Tibial artery (tissue), 4 donors: ENCODE measurements at regions not wholly inside any gene's neighbourhood (a gene's known extent, or its start where the extent isn't known, plus 50 kb on each side); places are given as distances from the start of the nearest gene placed in this dataset.
"Not testable (repeated sequence)": the region's sequence is repeated elsewhere in the genome, so short reads cannot be mapped to it uniquely, and the experiment has no call there.

Experiments used
- DNase-seq, 2 donors: peaks; one replicate each; pipeline ENCODE4 v3.0.0-alpha.2; 2019
- H3K27ac ChIP-seq, 2 donors: fragments of 200-600 bp; sonication (generic) in 1 of 2; 1 replicate in 1 of 2; 2 replicates in 1 of 2; pipeline ENCODE4 v1.5.1; 2018 to 2019; ENCODE audit warnings: mild to moderate bottlenecking in 1 of 2
- H3K27me3 ChIP-seq, 2 donors: fragments of 200-600 bp; sonication (generic) in 1 of 2; one replicate each; pipeline versions ENCODE4 v1.5.1 to v1.6.0; 2016 to 2019
- H3K36me3 ChIP-seq, 3 donors: fragments of 200-600 bp; sonication (generic) in 2 of 3; one replicate each; pipeline ENCODE4 v1.5.1; 2016 to 2019; ENCODE audit warnings: mild to moderate bottlenecking in 2 of 3
- H3K4me1 ChIP-seq, 4 donors: fragments of 200-600 bp; sonication (generic) in 2 of 4; 1 replicate in 3 of 4; 2 replicates in 1 of 4; pipeline ENCODE4 v1.5.1; 2016 to 2019
- H3K4me3 ChIP-seq, 2 donors: fragments of 200-600 bp; sonication (generic) in 1 of 2; 1 replicate in 1 of 2; 2 replicates in 1 of 2; pipeline ENCODE4 v1.5.1; 2018 to 2019; ENCODE audit warnings: mild to moderate bottlenecking in 2 of 2
- H3K9me3 ChIP-seq, 3 donors: fragments of 200-600 bp; sonication (generic) in 1 of 3; one replicate each; pipeline ENCODE4 v1.5.1; 2016 to 2019
- intact Hi-C: fragments of 100-400 bp; cut with DNase I; formaldehyde crosslinking; loops from one replicate; pipeline ENCODE4 v1.15.0; 2023; ENCODE audit warnings: low total_unique reads
- TF ChIP-seq, protein P1 (sequence below), 2 experiments: fragments of 200-600 bp in 1 of 2; fragments of 450-650 bp in 1 of 2; IDR thresholded peaks; one replicate each; pipeline ENCODE4 v1.5.1; 2017 to 2019; ENCODE audit warnings: antibody characterized with exemption in 2 of 2, mild to moderate bottlenecking in 1 of 2, moderate library complexity in 1 of 2

DNA sequence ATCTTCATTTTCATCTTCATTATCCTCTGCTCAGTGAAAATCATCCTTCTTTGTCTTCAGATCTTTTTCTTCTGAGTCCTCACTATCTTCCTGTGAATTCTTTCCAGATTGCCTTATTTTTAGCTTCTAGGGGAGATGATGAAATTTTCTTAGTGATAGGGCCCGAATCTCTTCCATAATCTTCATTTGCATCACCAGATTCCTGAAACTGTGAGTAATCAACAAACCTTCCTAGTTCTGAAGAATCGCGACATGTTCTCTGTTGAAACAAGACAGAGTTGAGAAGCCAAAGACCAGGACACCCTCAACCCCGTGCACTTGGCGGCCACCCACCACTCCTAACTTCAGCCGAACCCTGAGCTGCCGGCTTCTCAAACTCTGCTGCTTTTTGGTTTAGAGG, 92.8 kb upstream of the CDC42BPA start:
- Histone ChIP-seq H3K36me3 (no peaks in the 10 kb centered on the region), H3K9me3 (no peaks in the 10 kb centered on the region), H3K4me1 (peaks cover 0 to 11% (median 0%) of the 10 kb centered on the region in 4 donors), H3K4me3 (no peak overlapping the region), H3K27me3 (no peaks in the 10 kb centered on the region), H3K27ac (no peak overlapping the region)
- TF ChIP-seq, protein P1, sequence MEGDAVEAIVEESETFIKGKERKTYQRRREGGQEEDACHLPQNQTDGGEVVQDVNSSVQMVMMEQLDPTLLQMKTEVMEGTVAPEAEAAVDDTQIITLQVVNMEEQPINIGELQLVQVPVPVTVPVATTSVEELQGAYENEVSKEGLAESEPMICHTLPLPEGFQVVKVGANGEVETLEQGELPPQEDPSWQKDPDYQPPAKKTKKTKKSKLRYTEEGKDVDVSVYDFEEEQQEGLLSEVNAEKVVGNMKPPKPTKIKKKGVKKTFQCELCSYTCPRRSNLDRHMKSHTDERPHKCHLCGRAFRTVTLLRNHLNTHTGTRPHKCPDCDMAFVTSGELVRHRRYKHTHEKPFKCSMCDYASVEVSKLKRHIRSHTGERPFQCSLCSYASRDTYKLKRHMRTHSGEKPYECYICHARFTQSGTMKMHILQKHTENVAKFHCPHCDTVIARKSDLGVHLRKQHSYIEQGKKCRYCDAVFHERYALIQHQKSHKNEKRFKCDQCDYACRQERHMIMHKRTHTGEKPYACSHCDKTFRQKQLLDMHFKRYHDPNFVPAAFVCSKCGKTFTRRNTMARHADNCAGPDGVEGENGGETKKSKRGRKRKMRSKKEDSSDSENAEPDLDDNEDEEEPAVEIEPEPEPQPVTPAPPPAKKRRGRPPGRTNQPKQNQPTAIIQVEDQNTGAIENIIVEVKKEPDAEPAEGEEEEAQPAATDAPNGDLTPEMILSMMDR (IDR thresholded peaks at IDR 0.05): no peak
- DNase-seq: no peak
- intact Hi-C loops: no loop called here

DNA sequence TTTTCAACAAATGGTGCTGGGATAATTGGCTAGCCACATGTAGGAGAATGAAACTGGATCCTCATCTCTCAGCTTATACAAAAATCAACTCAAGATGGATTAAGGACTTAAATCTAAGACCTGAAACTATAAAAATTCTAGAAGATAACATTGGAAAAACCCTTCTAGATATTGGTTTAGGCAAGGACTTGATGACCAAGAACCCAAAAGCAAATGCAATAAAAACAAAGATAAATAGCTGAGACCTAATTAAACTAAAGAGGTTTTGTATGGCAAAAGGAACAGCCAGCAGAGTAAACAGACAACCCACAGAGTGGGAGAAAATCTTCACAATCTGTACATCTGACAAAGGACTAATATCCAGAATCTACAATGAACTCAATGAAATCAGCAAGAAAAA, 88.0 kb upstream of the CDC42BPA start:
- H3K27ac ChIP-seq, H3K36me3 ChIP-seq, DNase-seq, H3K4me1 ChIP-seq, intact Hi-C loops, H3K27me3 ChIP-seq, H3K4me3 ChIP-seq, H3K9me3 ChIP-seq: not testable (repeated sequence)

DNA sequence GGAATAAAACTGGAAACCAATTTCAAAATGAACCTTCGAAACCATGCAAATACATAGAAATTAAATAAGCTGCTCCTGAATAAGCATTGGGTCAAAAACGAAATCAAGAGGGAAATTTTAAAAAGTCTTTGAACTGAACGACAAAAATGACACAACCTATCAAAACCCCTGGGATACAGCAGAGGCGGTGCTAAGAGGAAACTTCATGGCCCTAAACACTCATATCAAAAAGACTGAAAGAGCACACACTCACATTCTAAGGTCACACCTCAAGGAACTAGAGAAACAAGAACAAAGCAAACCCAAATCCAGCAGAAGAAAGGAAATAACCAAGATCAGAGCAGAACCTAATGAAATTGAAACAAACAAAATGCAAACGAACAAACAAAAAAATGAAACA, 85.2 kb upstream of the CDC42BPA start:
- TF ChIP-seq, protein P1 (IDR thresholded peaks at IDR 0.05): no peak
- Histone ChIP-seq H3K27ac (no peak overlapping the region), H3K4me3 (no peak overlapping the region), H3K36me3 (no peaks in the 10 kb centered on the region), H3K4me1 (no peaks in the 10 kb centered on the region), H3K27me3 (no peaks in the 10 kb centered on the region), H3K9me3 (no peaks in the 10 kb centered on the region)
- DNase-seq: no peak
- intact Hi-C loops: no loop called here

DNA sequence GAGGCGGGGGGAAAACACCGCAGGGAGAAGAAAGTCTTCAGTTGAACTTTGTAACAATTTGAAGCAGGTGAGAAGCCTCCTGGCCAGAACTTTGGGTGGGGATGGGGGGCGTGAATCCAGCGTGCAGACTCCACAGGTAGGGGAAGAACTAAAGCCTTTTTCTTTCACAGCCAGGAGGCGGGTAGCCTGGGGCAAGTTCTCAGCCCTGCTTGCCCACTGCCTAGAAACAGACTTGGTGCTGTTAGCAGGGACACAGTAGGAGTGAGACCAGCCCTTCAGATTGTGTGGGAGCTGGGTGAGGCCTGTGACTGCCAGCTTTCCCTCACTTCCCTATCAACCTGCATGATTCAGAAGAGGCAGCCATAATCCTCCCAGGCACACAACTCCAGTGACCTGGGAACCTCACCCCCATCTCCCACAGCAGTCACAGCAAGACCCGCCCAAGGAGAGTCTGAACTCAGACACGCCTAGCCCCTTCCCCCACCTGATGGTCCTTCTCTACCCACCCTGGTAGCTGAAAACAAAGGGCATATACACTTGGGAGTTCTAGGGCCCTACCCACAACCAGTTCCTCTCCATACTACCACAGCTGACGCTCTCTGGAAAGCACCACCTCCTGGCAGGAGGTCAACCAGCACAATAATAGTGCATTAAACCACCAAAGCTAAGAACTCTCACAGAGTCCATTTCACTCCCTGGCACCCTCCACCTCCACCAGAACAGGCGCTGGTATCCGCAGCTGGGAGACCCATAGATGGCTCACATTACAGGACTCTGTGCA, 83.5 kb upstream of the CDC42BPA start:
- Histone ChIP-seq H3K36me3 (no peaks in the 10 kb centered on the region), H3K4me3 (no peak overlapping the region), H3K27ac (no peak overlapping the region), H3K4me1 (peaks cover 0 to 9% (median 4%) of the 10 kb centered on the region in 4 donors), H3K27me3 (no peaks in the 10 kb centered on the region), H3K9me3 (no peaks in the 10 kb centered on the region)
- no peak for DNase-seq
- intact Hi-C loops: no loop called here
- TF ChIP-seq, protein P1 (IDR thresholded peaks at IDR 0.05): no peak

DNA sequence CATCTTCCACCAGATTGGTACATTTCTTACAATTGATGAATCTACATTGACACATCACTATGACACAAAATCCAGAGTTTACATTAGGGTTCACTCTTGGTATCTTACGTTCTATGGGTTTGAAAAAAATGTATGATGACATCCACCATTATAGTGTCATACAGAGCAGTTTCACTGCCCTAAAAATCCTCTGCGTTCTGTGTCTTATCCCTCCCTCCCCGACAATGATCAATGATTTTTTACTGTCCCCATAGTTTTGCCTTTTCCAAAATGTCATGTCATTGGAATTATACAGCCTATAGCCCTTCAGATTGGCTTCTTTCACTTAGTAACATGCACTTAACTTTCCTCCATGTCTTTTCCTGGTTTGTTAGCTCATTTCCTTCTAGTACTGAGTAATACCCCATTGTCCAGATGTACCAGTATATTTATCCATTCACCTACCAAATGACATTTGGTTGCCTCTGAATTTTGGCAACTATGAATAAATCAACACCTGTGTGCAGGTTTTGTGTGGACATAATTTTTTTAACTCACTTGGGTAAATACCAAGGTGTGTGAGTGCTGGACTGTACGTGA, 80.9 kb upstream of the CDC42BPA start:
- no peaks in the 10 kb centered on the region for H3K9me3 ChIP-seq
- H3K4me1 ChIP-seq: peaks cover 0 to 9% (median 4%) of the 10 kb centered on the region in 4 donors
- intact Hi-C loops: no loop called here
- no peak overlapping the region for H3K27ac ChIP-seq
- DNase-seq: no peak
- TF ChIP-seq, protein P1 (IDR thresholded peaks at IDR 0.05): no peak
- H3K4me3 ChIP-seq: no peak overlapping the region
- H3K27me3 ChIP-seq: no peaks in the 10 kb centered on the region
- H3K36me3 ChIP-seq: no peaks in the 10 kb centered on the region

DNA sequence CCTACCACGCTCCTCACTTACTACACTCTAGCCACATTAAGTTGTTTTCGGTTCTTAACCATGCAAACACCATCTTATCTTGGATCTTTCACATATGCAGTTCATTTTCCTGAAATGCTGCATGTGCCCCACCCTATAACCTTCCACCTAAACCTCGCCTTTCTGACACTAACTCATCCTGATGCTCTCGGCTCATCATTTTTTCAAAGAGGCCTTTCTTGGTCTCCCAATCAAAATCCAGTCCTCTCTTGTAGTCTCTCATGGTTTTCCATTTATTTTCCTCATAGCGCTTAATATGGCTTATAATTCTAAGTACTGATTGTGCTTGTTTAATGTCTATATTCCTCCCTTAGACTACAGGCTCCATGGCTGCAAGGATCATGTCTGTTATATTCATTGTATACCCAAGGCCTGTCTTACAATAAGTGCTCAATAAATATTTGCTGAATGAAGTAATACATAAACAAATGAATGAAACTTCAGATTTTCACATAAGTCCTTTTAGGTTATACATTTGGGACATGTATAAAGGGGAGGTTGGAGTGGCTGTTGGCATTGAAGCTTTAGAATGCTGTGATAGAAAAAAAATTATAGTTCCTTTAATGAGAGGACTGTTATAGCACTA, 79.2 kb upstream of the CDC42BPA start:
- TF ChIP-seq, protein P1 (IDR thresholded peaks at IDR 0.05): no peak
- Histone ChIP-seq H3K4me3 (no peak overlapping the region), H3K9me3 (no peaks in the 10 kb centered on the region), H3K27me3 (no peaks in the 10 kb centered on the region), H3K36me3 (no peaks in the 10 kb centered on the region), H3K4me1 (peaks cover 0 to 9% (median 4%) of the 10 kb centered on the region in 4 donors), H3K27ac (peak overlapping the region in 1 of 2 donors; percentile 4)
- DNase-seq: no peak
- intact Hi-C loops: no loop called here
